HUES48 (cell line): ENCODE measurements at regions not wholly inside any gene's neighbourhood (a gene's known extent, or its start where the extent isn't known, plus 50 kb on each side); places are given as distances from the start of the nearest gene placed in this dataset.
"Not testable (repeated sequence)": the region's sequence is repeated elsewhere in the genome, so short reads cannot be mapped to it uniquely, and the experiment has no call there.

ENCODE experiments used
- H3K27ac ChIP-seq: one replicate; pipeline ENCODE4 v1.7.0; 2013; ENCODE audit warnings: low read depth, low read length, inconsistent platforms
- H3K27me3 ChIP-seq: 2 replicates; pipeline ENCODE4 v1.6.1; 2013; ENCODE audit warnings: mild to moderate bottlenecking, low read length; ENCODE audit not compliant: control insufficient read depth, insufficient read depth
- H3K36me3 ChIP-seq: 2 replicates; pipeline ENCODE4 v1.6.1; 2013; ENCODE audit warnings: low read length; ENCODE audit not compliant: control insufficient read depth, insufficient read depth
- H3K4me1 ChIP-seq: 2 replicates; pipeline ENCODE4 v1.6.1; 2013; ENCODE audit warnings: mild to moderate bottlenecking, low read length; ENCODE audit not compliant: control insufficient read depth, insufficient read depth
- H3K4me3 ChIP-seq: 2 replicates; pipeline ENCODE4 v1.5.1; 2013; ENCODE audit warnings: mild to moderate bottlenecking, low read depth, low read length
- H3K9ac ChIP-seq: 2 replicates; pipeline ENCODE4 v1.6.1; 2013; ENCODE audit warnings: mild to moderate bottlenecking, low read depth, low read length, moderate library complexity
- H3K9me3 ChIP-seq: 2 replicates; pipeline ENCODE4 v1.6.1; 2013; ENCODE audit warnings: low read length; ENCODE audit not compliant: control insufficient read depth, insufficient read depth

DNA sequence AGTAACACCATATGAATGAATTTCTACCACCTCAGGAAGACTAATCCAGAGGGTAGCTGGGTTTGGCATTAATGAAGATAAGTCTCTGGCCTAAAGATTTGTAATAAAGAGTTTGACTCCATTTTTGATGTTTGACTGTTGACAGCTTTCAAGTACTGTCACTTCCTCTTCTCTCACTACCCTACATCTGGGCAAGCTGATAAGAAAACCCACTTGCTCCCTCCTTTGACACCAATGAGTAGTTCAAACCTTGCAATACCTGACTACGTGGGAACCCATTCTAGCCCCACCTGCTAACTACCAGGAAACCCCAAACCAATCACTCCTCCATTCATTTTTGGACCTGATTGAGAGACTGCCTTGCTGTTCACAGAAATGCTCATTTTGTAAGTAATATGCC lies 621.5 kb downstream of the TENT5A start:
- H3K27me3 ChIP-seq = no peaks in the 10 kb centered on the region
- no peaks in the 10 kb centered on the region for H3K4me1 ChIP-seq
- no peak overlapping the region for H3K9ac ChIP-seq
- H3K36me3 ChIP-seq = no peaks in the 10 kb centered on the region
- H3K9me3 ChIP-seq = no peaks in the 10 kb centered on the region
- H3K4me3 ChIP-seq = no peak overlapping the region
- no peak overlapping the region for H3K27ac ChIP-seq

DNA sequence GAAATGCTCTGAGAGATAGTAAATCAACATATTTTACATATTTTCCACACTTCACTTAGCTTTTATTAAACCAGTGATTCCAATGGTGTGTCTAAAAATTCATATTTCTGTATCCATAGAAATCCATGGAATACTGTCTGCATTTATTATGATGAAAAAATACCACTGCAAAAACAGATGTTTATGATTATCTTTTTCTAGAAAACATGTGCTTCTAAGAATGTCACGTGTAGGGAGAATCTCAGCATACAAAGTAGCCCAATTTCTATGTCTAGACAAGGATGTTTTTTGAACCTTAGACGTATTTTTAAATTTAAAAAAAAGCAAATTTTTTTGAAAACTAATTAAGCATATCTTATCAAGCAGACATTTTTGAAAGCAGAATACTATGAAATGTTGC lies 622.4 kb downstream of the TENT5A start:
- Histone ChIP-seq H3K9ac (no peak overlapping the region), H3K9me3 (no peaks in the 10 kb centered on the region), H3K27ac (no peak overlapping the region), H3K27me3 (no peaks in the 10 kb centered on the region), H3K36me3 (no peaks in the 10 kb centered on the region), H3K4me1 (no peaks in the 10 kb centered on the region), H3K4me3 (no peak overlapping the region)

DNA sequence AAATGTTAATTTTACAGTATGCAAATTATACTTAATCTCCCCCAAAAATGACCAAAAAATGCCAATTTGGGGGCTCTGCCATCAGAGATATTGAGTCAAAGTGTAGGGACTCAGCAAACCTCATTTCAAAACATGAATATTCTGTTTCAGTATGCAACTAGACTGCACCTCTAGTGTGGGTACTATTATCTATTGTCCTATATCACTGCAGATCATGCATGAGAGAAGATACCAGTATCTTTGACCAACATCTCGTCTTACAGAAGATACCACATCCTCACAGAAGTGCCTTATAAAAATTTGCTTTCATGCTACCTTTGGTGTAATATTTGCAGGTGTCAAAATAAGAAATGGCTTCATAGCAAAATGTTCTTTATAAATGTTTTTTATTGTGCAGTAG lies 623.8 kb downstream of the TENT5A start:
- no peaks in the 10 kb centered on the region for H3K27me3 ChIP-seq
- no peaks in the 10 kb centered on the region for H3K9me3 ChIP-seq
- no peak overlapping the region for H3K9ac ChIP-seq
- H3K27ac ChIP-seq = no peak overlapping the region
- H3K4me1 ChIP-seq = no peaks in the 10 kb centered on the region
- H3K4me3 ChIP-seq = no peak overlapping the region
- no peaks in the 10 kb centered on the region for H3K36me3 ChIP-seq

DNA sequence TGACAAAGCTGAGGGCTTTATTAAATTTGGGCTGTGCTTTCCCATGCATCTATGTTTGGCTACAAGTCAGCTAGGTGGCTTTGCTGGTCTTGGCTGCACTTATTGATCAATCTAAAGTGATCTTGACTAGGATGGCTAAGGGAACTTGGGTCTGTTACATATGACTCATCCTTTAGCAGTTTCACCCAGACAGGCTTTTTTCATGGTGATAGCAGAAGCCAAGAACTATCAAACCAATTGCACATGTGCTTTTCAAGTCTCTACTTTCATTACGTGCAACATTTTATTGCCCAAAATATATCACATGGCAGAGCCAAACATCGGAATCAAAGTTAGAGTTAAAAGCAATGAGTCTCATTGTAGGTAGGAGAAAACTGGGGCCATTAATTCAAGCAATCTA lies 626.3 kb downstream of the TENT5A start:
- no peak overlapping the region for H3K9ac ChIP-seq
- no peaks in the 10 kb centered on the region for H3K36me3 ChIP-seq

DNA sequence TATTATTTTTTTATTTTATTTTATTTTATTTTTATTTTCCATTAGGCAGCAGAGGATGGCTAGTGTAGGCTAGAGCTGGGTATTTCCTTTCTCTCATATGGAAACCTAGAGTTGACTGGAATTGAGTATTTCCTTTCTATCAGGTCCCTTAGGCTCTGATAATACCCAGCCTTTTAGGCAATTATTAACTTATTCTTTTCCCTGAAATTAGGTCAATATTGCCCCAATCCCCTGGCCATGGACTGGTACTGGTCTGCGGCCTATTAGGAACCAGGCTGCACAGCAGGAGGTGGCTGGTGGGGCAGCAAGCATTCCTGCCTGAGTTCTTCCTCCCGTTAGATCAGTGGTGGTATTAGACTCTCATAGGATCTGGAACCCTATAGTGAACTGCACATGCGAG lies 632.2 kb downstream of the TENT5A start:
- H3K4me1 ChIP-seq = no peaks in the 10 kb centered on the region
- no peaks in the 10 kb centered on the region for H3K27me3 ChIP-seq
- no peak overlapping the region for H3K9ac ChIP-seq
- no peak overlapping the region for H3K27ac ChIP-seq
- no peaks in the 10 kb centered on the region for H3K36me3 ChIP-seq
- no peak overlapping the region for H3K4me3 ChIP-seq
- peaks cover 17% of the 10 kb centered on the region for H3K9me3 ChIP-seq

More for the DNA sequence above, 626.3 kb downstream of the TENT5A start:
- H3K4me3 ChIP-seq = no peak overlapping the region
- H3K27ac ChIP-seq = no peak overlapping the region
- H3K9me3 ChIP-seq = no peaks in the 10 kb centered on the region
- H3K27me3 ChIP-seq = no peaks in the 10 kb centered on the region
- H3K4me1 ChIP-seq = no peaks in the 10 kb centered on the region

DNA sequence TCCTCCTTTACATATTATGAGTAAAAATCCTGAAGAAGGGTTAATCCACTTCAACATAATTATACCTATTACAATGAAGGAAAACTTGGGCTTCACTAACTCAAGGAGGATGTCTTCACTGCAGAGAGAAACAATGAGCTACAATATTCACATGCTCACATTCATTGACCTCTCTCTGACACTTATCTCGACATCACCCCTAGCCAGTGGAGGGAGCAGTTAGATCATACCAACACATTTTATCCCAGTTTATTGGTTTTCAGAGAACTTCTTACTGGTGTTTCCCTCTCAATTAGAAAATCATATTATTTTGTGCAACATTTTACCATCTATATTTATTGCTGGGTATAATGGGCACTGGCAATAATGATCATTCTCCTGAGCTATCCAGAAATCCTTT lies 646.5 kb downstream of the TENT5A start:
- Histone ChIP-seq H3K27me3 (no peaks in the 10 kb centered on the region), H3K9me3 (no peaks in the 10 kb centered on the region), H3K4me1 (no peaks in the 10 kb centered on the region), H3K9ac (no peak overlapping the region), H3K27ac (no peak overlapping the region), H3K4me3 (no peak overlapping the region), H3K36me3 (no peaks in the 10 kb centered on the region)

DNA sequence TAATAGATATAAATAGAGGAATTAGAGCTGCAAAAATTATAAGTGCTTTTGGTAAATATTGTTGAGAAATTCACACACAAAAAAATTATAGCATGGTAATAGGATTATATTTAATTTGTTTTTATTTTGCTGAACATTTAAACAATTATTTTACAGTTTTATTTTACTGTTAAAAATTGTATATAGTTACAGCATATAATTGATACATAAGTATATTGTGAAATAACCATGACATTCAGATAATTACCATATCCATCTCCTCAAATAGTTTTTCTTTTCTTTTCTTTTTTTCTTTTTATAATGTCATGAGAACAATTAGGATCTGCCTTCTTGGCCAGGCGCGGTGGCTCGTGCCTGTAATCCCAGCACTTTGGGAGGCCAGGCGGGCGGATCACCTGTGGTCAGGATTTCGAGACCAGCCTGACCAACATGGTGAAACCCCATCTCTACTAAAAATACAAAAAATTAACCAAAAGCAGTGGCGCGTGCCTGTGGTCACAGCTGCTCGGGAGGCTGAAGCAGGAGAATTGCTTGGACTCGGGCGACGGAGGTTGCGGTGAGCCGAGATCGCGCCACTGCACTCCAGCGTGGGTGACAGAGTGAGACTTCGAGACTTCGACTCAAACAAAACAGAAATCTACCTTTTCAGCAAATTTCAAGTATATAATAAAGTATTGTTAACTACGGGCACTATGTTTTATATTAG lies 654.2 kb downstream of the TENT5A start:
- Histone ChIP-seq H3K27me3 (no peaks in the 10 kb centered on the region), H3K9me3 (no peaks in the 10 kb centered on the region), H3K9ac (no peak overlapping the region), H3K4me3 (no peak overlapping the region), H3K4me1 (peaks cover 4% of the 10 kb centered on the region), H3K27ac (no peak overlapping the region), H3K36me3 (no peaks in the 10 kb centered on the region)

DNA sequence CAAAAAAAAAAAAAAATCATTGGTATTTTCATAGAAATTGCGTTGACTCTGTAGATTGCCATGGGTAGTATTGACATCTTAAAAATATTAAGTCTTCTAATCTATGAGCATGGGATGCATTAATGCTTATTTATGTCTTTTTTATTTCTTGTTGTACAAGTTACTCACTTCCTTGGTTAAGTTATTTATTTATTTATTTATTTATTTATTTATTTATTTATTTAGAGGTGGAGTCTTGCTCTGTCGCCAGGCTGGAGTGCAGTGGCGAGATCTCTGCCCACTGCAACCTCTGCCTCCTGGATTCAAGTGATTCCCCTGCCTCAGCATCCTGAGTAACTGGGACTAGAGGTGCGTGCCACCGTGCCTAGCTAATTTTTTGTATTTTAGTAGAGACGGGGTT lies 656.0 kb downstream of the TENT5A start:
- H3K27me3 ChIP-seq, H3K9me3 ChIP-seq, H3K9ac ChIP-seq, H3K36me3 ChIP-seq, H3K4me3 ChIP-seq, H3K27ac ChIP-seq: not testable (repeated sequence)
- peaks cover 10% of the 10 kb centered on the region for H3K4me1 ChIP-seq

DNA sequence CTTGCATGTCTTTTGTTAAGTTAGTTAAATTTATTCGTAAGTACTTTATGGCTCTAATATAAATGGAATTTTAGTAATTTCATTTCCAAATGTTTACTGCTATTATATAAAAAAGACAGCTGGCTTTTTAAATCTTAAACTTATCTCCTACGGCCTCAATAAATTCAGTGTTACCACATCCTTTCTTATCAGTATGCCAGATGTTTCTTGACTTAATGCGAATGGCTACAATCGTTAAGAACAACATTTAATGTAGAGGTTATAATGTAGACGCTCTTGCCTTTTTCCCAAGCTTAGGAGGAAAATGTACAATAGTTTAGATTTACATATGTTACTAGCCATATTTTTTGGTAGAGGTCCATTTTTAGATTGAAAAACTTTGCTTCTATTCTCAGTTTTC lies 659.4 kb downstream of the TENT5A start:
- Histone ChIP-seq H3K27ac (no peak overlapping the region), H3K4me3 (no peak overlapping the region; the same call in 1 of the 2 replicates), H3K36me3 (no peaks in the 10 kb centered on the region), H3K27me3 (no peaks in the 10 kb centered on the region), H3K9me3 (no peaks in the 10 kb centered on the region), H3K4me1 (peaks cover 10% of the 10 kb centered on the region), H3K9ac (no peak overlapping the region)

DNA sequence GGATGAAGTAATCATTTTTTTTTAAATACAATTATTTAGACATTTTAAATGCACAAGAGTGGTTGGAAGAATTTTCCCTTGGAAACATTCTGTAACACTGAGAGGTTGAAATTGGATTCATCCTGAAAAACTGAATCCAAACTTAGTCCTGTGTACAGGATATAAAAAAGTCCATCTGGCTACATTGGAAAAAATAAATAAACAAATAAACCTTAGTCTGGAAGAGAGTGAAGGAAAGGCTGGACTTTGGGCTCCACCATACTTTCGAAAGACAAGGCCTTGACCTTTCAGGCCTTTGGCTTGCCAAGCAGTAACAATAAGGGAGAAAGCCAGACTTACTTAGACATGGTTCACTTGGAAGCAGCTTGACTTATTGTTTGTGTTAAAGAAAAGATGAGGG lies 664.3 kb downstream of the TENT5A start:
- Histone ChIP-seq H3K4me1 (peaks cover 17% of the 10 kb centered on the region), H3K27ac (no peak overlapping the region), H3K27me3 (no peaks in the 10 kb centered on the region), H3K4me3 (no peak overlapping the region), H3K9me3 (no peaks in the 10 kb centered on the region), H3K9ac (no peak overlapping the region), H3K36me3 (no peaks in the 10 kb centered on the region)

DNA sequence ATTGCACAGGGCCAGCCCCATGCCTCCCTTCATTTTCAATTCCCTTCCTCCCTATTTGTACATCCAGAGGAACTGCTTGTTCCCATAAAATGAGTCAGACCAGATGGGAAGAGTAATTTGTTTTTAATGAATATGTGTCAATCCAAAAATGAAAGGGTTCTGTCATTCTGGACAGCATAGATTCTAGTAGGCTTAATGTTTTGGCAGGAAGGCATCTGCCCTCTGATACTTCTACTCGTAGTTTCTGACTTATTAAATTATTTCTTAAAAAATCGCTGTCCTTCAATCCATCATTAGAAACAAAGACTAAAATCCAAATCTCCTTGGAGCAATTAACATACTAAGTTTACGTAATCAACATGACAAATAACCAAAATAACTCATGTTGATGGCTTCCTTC lies 665.5 kb downstream of the TENT5A start:
- Histone ChIP-seq H3K4me3 (no peak overlapping the region), H3K4me1 (peaks cover 12% of the 10 kb centered on the region), H3K27ac (no peak overlapping the region), H3K27me3 (no peaks in the 10 kb centered on the region), H3K9me3 (no peaks in the 10 kb centered on the region), H3K36me3 (no peaks in the 10 kb centered on the region), H3K9ac (no peak overlapping the region)

DNA sequence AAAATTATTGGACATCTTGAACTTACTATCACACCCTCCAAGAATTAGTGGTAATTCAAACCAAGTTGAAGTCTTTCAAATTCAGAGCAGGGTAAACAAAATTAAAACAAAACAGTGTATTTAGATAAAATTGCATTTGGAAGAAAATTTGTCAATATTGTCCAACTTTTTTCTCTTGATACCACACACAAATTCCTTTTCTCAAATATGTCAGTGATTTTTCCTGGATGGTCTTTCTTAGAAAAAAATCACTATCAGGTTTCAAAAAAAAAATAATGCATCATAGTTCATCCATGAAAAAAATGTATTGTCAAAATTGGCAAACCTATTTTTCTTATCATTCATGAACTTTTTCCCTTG lies 667.1 kb downstream of the TENT5A start:
- Histone ChIP-seq H3K9ac (no peak overlapping the region), H3K27ac (no peak overlapping the region), H3K36me3 (no peaks in the 10 kb centered on the region), H3K9me3 (no peaks in the 10 kb centered on the region), H3K27me3 (no peaks in the 10 kb centered on the region), H3K4me3 (no peak overlapping the region), H3K4me1 (peaks cover 12% of the 10 kb centered on the region)
